DMS53 treated with DMSO at 0.1 percent for 48 hours (cell line): ENCODE measurements at regions not wholly inside any gene's neighbourhood (a gene's known extent, or its start where the extent isn't known, plus 50 kb on each side); places are given as distances from the start of the nearest gene placed in this dataset.

Experiments
- DNase-seq: peaks from one replicate; lab custom pipeline; 2025; ENCODE audit not compliant: unreplicated experiment; lab: John Stamatoyannopoulos, UW

GRCh38 chr21:16407403-16408240 lies 677.8 kb downstream of the USP25 start:
- DNase-seq = no peak

DNA sequence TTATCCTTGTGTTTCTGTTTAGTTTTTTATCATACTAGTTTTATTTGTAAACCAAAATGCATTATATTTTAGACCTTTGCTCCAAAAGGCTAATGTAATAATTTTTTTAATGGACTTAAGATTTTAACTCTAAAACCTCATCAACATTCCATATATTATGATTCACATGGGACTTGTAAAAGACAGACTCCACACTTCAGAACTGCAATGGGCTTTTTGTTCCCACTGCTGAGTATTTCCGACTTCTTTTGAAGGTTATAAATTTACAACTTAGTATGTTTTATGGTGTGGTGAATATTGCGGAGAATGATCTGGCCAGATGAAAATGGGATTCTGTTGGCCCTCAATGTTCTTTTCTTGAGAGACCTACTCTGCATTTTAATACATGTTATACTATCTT lies 678.5 kb downstream of the USP25 start:
- DNase-seq = no peak

GRCh38 chr21:16409352-16409751 lies 679.6 kb downstream of the USP25 start:
- DNase-seq = no peak

DNA sequence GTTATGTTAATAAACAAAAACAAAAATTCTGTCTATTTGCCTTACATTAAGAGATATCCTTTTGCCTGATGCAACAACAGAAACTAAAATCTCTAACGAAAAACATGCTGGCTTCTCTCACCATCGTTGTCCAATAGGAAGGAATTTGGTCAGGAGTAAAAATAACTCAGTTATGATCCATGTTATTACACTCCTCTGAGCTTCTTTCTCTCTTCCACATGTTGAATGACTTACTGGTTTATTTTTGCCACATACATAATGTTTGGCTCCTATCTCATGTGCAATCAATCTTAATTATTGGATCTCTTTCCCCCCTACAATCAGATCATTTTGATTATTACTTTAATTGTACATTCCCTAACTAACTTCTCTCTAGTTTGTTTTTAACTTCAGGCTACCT lies 688.4 kb downstream of the USP25 start:
- no peak for DNase-seq

DNA sequence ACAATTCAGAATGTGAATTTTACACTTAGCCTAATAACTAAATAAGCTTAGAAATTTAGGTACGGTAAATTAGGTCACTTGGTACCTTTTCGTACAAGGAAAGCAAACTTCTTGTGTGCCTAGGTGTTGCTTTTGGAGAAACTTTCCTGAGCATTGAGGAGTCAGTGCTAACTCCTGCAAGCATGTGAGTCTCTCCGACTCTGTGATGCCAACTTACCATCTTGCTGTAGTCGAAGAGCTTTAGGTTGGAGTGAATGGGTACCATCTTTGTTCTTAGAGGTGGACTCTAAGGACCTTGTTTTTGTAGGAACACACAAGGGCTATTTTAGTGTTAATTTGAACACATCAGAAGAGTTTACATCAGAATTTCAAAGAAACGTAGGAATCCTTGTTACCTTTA lies 688.9 kb downstream of the USP25 start:
- no peak for DNase-seq

GRCh38 chr21:16419188-16419921 lies 689.6 kb downstream of the USP25 start:
- peak; percentile 77 for DNase-seq

- DNase-seq = peak; percentile 48
Measured at GRCh38 chr21:16420031-16420724, 690.4 kb downstream of the USP25 start.

GRCh38 chr21:16421007-16421406 lies 691.2 kb downstream of the USP25 start:
- no peak for DNase-seq

DNA sequence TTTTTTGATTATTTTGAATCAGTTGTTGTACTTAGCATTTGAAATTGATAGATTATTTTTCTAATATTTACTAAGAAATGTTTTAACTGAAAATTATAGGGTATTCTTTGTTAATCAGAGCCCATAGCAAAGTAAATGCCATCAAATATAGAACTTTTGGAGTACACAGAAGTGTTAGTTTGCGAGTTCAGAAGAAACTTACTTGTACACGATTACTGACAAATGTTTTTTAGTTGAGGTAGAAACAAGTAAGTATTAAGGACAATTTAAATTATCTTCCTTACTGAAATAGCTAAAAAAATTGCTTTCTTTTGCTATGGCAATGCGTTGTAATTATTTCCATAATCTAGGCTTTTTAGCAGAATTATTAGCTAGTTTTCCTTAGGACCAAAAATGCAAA lies 692.2 kb downstream of the USP25 start:
- peak; percentile 8 for DNase-seq

GRCh38 chr21:16422702-16423101 lies 692.9 kb downstream of the USP25 start:
- DNase-seq = no peak

DNA sequence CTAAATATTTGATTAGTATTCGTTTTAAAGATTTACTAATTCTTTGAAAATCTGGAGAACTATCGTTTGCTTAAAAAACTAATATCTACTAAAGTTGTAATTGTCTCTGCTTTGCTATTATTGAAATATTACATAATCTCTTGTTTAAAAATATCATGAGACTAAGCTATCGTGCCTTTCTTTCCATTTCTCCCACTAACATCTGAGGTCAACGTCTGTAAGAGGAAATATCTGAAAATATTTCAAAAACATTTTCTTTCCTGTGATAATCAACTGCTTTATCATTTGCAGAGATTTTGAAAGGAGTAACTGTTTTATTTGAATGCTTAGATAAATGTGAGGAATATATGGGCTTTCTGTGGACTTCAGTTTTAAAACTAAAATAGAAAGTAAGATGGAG lies 694.1 kb downstream of the USP25 start:
- DNase-seq = no peak

GRCh38 chr21:16424331-16424751 lies 694.6 kb downstream of the USP25 start:
- DNase-seq = peak; percentile 34

DNA sequence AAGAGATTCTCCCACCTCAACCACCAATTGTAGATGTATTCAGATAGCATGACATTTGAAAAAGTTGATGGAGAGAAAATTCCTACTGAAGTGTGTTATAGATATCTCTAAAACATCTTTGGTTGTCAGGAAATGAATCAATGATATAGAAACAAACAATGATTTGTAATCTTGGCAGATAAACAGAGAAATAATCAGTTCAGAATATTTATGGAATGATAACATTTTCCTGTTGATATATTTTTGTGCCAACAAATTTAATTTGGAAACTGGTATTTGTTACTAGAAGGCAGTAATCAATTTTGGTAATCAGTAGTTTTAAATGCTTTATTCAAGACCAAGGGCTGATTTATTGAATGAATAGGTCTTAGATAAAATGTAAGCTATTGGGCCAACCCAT lies 695.6 kb downstream of the USP25 start:
- no peak for DNase-seq

- no peak for DNase-seq
Measured at GRCh38 chr21:16426936-16427335, 697.2 kb downstream of the USP25 start.

GRCh38 chr21:16427587-16428087 lies 697.9 kb downstream of the USP25 start:
- peak; percentile 11 for DNase-seq

DNA sequence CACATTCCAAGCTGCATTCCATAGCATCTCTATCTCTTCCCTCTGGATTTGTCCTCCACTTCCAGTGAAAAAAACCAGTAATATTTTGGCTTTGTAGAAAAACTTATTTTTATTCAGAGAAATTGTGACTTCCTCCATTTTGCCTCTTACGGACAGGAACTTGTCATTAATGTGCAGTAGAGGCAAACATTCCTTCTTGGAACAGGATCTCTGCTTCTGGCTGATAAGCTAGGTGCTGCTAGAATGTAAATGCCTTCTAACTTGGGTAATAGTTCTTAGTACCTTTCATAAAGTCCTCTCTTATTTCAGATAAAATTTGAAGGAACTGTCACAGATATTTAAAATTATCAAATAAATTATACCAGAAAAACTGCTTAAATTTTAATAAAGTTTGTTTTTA lies 707.8 kb downstream of the USP25 start:
- no peak for DNase-seq

DNA sequence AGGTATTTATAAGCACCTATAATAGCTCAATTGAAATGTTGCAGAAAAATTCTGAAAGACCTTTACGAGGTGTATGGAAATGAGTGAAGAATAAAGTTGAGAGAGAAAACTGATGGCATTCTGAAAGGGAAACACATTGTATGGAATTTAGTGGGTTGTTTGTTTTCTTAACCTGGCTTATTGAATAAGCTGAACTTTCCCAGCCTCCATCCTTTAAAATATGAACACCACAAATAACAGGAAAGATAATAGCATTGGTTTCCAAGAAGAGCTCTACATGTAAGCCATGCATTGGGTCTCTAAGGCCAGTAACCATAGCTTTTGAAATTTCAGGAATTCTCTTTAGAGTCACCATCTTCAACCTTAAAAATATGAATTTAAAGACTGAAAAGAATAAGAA lies 709.0 kb downstream of the USP25 start:
- no peak for DNase-seq

DNA sequence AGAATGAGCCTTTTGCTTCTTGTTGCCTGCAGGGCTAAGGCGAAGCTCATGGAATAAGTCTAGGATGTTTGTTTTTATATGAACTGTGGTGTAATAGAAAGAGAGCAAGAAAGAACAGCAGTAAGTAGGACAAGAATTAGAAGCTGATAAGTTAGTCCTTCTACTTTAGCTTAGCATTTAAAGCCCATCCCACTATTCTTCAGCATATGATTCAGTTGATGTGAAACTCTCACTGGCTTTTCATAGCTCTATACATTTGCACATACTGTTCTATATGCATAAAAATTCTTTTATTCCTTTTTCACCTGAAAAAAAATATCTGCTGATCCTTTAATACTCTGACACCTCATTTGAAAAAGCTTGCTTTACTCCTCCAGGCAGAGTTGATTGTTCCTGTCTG lies 712.0 kb downstream of the USP25 start:
- no peak for DNase-seq

DNA sequence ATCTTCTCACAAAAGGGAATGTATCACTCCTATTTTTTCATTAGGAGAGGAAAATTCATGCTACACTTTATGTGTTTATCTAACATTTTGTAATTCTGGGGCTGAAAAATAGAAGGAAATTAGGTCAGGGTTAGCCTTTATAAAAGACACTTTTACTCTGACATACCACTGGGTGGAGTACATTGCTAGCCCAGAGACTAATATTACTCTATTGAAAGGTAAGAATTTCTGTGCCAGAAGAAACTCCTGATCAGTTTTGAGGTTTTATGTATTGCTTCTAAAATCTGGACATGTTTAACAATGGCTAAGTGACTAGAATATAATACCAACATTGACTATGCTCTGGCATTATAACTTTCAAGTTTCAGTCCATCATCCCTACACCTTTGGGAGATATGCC lies 724.6 kb downstream of the USP25 start:
- DNase-seq = no peak

DNA sequence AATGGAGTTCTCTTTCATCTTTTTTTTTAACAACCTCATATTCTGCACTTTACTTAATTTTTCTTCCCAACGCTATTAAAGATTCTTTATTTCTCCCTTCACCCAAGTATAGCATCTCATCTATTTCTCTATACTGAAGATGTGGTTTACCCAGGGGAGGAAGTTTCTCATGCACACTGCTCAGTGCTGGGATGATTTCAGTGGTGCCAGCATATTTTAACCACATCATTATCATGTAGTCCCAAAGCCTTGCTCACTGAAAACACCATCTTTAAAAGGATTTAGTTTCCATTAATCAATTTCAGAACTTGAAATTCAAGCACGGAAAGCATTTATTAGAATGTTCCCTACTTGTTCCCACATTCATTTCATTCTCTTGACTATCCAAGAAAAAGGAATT lies 725.7 kb downstream of the USP25 start:
- no peak for DNase-seq

DNA sequence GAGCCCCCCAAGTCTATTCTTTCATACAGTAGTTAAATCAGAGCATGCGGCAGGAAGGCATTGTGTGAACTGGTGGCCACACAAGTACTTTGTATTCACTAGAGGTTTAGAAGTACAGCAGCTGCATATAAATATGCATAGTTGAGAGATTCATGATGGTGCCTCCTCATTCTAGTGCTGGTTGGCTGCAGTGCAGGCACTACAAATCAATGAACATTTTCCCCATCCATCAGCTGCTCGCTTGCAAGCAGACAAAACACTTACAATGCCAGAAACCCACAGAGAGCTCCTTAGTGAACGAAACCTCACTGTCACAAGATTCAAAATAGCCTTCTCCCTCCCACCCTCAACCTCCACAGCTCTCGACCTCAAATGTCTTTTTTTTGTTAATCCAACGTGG lies 726.2 kb downstream of the USP25 start:
- no peak for DNase-seq

DNA sequence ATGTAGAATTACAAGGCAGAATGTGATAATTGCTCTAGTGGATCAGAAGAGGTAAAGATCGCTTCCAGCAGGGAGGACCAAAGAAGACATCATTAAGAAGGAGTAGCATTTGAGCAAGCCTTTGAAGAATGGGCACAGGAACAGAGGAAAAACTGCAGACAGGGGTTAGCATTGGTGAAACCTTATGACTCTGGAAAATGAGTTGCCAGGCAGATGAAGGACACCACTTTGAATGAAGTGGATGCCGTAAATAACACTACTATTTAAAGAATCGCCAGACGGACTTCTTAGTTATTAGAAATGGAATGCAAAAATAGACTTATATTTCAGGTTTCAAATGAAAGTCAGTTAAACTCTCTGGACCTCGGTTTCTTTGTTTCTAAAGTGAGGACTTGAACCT lies 727.7 kb downstream of the USP25 start:
- no peak for DNase-seq
